GM21717 (cell line): ENCODE measurements at regions not wholly inside any gene's neighbourhood (a gene's known extent, or its start where the extent isn't known, plus 50 kb on each side); places are given as distances from the start of the nearest gene placed in this dataset.

Experiments used
- ATAC-seq: cut with Tn5 transposase; IDR thresholded peaks from one replicate; pipeline ENCODE4 v1.9.1; 2021; ENCODE audit warnings: mild to moderate bottlenecking, moderate library complexity; ENCODE audit not compliant: unreplicated experiment

DNA sequence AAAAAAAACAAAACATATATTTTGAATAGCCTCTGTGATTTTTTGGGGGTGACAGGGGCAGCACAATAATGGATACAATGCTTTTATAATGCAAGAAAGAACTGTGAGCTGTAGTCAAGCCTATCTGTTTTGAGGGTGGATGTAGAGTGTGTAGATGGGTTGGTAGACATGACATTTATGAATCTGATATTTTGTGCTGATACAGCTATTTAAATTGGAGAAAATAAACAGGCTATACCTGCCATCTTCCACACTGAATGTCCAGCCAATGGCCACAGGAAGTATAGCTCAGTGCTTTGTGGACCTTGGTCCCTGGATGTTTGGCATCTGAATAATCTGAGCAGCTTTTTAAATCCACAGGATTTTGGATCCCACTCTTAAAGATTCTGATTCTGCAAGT lies 175.0 kb downstream of the NEDD1 start:
- ATAC-seq = no peak

DNA sequence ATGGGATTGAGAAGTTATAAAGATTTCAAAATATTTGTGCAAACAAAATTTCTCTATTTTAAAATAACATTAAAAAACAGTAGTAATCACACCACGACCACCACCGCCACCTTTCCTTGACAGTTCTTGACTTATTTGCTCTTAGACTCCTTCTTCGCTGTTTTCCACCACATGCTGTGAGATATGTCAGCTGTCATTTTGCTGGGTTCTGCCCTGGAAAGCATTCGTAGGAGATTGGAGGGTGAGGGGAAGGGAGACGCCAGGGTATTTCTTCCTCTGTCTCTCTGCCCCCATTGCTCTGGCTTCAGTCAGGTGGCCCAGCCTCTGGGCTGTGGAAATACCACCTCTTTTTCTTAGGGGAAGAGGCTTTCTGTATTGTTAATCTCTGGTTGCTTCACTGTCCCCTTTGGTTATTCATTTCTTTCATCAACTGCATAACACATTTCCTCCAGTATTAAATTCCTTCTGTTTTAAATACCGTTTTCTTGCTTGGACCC lies 186.2 kb downstream of the NEDD1 start:
- ATAC-seq = no peak

GRCh38 chr12:97097734-97098133 lies 190.7 kb downstream of the NEDD1 start:
- ATAC-seq = no peak

DNA sequence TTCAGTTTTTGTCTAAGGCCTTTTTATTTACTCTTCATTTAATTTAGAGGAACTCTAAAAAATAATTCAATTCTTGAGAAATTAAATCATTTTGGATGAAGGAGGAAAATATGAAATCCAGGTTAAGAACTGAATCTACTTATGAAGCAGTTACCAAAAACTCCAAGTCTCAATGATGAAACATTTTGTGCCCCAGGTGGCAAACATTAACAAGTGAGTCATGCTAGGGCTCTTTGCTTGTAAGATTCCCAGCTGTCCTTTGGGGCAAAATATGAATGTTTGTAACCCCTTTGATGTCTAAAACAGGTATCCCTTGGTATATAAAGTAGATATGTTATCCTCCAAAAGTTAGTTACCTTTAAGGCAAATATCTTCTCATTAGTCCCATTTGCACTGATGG lies 202.4 kb downstream of the NEDD1 start:
- ATAC-seq = no peak

DNA sequence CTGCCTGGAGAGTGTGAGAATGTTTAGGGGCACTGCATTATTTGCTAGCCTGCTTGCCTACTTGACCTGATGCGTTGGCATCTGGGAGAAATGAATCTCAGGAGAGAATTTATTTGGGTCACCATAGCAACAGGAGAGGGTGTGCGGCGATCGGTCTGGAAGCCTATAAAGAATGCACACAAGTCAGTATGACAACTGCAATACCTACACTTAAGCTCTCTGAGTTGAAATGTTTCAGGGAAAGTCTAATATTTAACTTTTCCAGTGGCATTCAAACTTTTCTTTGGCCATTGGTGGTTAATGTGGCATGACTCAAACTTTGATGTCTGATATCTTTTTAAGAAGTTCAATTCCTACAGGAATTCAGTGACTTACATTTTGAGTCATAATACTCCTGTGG lies 205.1 kb downstream of the NEDD1 start:
- ATAC-seq = no peak

GRCh38 chr12:97118796-97119375 lies 211.8 kb downstream of the NEDD1 start:
- no peak for ATAC-seq

GRCh38 chr12:97127061-97127460 lies 220.0 kb downstream of the NEDD1 start:
- ATAC-seq = no peak

GRCh38 chr12:97131220-97131981 lies 224.3 kb downstream of the NEDD1 start:
- ATAC-seq = no peak

DNA sequence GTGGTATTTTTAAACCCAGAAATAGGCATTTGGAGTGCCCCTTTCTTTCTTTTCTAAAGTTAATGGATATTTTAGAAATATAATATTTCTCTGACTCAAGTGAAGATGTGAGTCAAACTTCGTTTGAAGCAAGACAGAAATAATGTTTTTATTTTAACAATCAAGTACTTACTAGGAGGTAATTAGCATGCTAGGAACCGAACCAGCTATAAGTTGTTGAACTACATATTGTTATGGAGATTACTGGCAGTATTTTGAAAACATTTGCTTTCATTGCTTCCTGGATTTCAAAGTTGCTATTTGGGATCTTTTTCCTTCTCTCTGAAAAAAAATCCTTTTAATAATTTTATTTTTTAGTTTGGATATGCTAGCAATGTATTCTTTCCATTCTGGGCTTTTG lies 225.2 kb downstream of the NEDD1 start:
- no peak for ATAC-seq

GRCh38 chr12:97134495-97134894 lies 227.4 kb downstream of the NEDD1 start:
- no peak for ATAC-seq

GRCh38 chr12:97140355-97140754 lies 233.3 kb downstream of the NEDD1 start:
- ATAC-seq = no peak

DNA sequence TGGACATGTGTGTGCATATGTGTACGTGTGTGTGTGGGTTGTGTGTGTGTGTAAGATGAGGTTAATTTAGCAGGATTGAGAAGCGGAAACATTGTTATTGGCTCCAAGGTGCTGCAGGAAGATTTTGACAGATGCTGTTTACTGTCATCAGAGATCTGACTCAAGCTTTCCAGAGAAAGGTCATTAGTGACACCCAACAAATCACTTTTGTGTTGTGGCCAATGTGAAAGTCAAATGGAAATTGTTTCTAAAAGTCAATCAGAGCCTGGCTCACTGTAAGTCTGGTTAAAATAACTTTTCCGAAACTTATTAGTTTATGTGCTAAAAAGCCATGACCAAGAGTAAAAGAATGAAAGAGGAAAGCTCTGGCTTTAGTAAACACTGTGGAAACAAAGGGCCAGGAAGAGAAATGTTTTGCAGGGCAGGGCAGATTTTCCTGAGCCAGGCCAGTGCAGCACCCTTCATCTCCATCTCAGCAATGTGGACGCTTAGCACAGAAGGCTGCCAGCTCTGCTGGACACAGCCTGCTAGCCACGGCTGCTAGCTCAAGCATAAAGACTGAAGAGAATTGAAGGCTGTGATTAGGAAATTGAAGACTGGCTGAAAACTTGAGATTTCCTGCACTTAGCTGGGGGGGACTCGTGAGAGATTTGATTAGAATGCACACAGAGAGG lies 235.8 kb downstream of the NEDD1 start:
- no peak for ATAC-seq

DNA sequence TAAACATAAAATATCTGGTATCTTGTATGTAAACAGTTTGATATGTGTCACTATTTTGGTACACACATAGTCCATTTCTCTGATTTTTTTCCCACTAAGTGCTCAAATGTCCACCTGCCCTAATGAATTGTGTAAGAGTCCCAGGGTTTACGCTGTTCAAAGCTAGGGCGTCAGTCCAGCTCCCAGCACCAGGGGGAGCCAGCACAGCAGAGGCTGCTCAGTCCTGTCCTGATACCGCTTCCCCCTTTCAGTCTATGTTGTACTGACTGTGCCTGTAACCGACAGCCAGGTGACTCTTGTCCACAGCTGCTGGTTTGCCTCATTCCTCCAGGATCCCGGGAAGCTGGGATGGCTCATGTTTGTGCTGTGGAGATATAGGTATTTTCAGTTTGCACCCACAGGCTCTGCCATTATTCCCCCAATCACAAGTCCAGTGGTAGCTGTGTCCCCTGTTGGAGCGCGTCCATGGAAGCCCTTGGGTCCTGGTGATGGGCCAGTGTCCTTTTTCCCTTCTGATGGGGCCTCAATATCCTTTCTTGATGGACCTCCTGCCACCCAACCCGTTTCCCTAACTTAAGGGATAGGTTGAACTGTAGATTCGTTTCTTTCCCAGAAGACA lies 242.0 kb downstream of the NEDD1 start:
- peak; percentile 100 for ATAC-seq

DNA sequence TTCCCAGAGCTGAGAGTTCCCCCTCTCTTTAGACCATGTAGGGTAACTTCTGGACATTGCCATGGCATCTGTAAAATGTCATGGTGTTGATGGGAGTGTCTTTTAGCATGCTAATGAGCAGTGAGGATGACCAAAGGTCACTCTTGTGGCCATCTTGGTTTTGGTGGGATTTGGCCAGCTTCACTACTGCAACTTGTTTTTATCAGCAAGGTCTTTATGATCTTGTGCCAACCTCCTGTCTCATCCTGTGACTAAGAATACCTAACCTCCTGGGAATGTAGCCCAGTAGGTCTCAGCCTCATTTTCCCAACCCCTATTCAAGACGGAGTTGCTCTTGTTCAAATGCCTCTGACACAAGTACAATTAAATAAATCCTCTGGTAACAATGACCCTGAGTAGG lies 244.4 kb downstream of the NEDD1 start:
- no peak for ATAC-seq

DNA sequence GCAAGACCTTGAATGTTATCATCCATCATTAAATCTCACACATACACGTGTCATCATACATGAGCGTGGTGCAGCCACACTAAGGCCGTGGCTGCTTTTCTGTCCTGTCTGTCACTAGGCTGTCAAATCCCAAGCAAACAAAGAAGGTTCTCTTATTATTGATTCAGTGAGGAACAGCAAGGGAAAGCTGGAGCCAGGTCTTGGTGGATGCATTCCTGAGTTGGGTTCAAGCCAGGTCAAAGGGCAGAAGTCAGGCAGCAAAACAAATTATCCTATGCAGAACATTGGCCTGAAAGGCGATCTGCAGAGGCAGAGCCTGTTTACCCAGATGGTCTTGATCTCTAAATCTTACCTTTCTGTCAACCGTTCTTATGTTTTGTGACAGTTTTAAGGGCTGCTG lies 252.3 kb downstream of the NEDD1 start:
- no peak for ATAC-seq

GRCh38 chr12:97160277-97160676 lies 253.2 kb downstream of the NEDD1 start:
- no peak for ATAC-seq

DNA sequence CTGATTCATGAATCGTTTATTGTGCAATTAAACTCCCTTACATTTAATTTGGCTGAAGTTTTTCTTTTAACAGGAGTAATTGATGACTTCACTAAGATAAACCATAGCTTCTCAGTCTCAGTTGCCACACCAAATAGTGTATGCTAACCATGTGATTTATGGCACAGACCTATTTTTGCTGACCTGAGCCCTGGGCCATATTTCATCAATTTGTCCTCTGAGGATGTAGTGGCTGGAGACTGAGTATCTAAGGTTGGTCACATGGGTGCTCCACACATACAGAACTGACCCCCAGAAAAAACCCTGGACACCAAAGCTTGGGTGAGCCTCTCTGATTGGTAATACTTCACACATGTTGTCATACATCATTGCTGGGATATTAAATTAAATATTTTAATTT lies 255.1 kb downstream of the NEDD1 start:
- ATAC-seq = no peak

- ATAC-seq = no peak
Observed at GRCh38 chr12:97164936-97165335, 257.9 kb downstream of the NEDD1 start.

DNA sequence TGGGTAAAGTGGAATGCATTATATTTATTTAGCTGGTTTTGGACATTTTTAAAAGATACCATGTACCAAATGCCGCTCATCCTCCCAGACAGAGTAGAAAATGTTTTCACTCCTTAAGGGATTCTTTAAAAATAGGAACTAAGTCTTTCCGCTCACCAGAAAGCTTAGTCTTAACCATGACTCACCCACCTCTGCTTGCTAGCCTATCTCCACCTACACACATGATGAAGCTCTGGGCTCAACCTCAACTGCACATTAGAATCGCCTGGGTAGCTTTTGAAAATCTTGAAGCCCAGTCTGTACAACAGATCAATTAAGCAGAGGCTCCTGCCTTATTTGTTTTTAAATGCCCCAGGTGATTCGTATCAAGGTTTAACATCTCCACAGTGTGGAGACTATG lies 260.5 kb downstream of the NEDD1 start:
- no peak for ATAC-seq

GRCh38 chr12:97168804-97169203 lies 261.7 kb downstream of the NEDD1 start:
- ATAC-seq = no peak

GRCh38 chr12:97169889-97170567 lies 263.0 kb downstream of the NEDD1 start:
- ATAC-seq = no peak
